ENCODE measurements at regions not wholly inside any gene's neighbourhood (a gene's known extent, or its start where the extent isn't known, plus 50 kb on each side); places are given as distances from the start of the nearest gene placed in this dataset.
A peak's percentile ranks its signal among the peaks of the same experiment; 100 is the strongest.

GRCh38 chr6:119881416-119881815 lies 531.9 kb upstream of the MAN1A1 start:
- DNase-seq (ENCODE audit: low read depth): peak; percentile 64

- DNase-seq (ENCODE audit: low read depth): peak; percentile 62
Measured at GRCh38 chr6:119880840-119881239, 531.3 kb upstream of the MAN1A1 start.

DNA sequence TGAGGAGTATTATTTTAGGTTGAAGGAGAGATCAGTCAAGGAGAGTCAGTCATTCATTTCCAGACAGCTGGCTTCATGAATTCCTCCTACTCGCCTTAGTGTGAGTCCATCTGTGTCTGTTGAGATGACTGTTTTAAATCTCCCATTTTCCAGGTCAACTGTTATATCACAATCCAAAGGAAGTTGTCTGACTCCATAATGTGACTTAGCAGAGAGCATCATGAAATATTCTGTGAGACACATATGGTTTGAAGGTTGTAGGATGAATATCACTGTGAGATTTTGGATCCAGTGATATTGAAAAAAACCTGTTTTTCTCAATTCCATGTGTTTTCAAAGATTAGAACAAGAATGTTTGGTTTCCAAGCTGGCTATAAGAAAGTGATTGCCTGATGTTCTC lies 530.2 kb upstream of the MAN1A1 start:
- DNase-seq (ENCODE audit: low read depth): no peak

GRCh38 chr6:119874381-119874780 lies 524.8 kb upstream of the MAN1A1 start:
- DNase-seq (ENCODE audit: low read depth): no peak

GRCh38 chr6:119873107-119873506 lies 523.5 kb upstream of the MAN1A1 start:
- no peak for DNase-seq (ENCODE audit: low read depth)

GRCh38 chr6:119871520-119871919 lies 522.0 kb upstream of the MAN1A1 start:
- no peak for DNase-seq (ENCODE audit: low read depth)

DNA sequence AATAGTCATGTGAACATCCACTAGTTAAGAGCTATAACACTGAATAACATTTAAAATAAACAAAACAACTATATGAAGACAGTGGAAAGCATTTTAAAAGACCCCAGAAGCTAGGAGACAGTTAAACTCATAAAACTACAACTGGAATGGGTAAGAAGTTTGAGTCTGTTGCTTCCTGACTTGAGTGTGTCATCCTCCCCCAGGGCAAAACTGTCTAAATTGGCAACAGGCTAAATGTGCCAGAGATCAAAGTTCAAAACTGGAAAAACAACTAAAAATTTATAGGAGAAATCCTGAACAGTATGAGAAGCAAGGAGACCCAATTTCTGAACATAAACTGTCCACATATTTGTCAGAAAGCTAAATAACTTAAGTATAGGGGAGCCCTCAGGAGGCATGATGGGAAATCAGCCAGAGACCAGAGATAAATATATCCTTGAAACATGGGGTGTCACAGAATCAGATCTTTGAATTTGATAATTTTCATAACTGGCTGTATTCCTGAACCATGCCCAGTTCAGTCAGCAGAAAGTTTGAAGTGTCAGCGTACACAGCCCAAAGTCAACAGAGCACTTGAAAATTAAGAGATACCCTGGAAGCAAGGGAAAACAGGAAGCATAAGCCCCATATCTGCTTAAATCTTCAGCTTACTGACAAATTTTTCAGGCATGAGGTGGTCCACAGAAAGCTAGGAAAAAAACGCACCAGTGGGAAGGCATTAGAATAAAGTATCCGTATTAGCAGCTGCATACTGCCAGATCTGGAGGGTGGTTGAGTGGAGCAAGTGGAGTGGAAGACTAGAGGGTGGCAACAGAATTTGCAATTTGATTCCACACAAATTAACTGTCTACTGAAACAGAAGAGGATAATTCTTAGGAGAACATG lies 516.1 kb upstream of the MAN1A1 start:
- DNase-seq (ENCODE audit: low read depth): no peak

GRCh38 chr6:119862719-119863118 lies 513.2 kb upstream of the MAN1A1 start:
- no peak for DNase-seq (ENCODE audit: low read depth)

GRCh38 chr6:119858901-119859300 lies 509.3 kb upstream of the MAN1A1 start:
- peak; percentile 17 for DNase-seq (ENCODE audit: low read depth)

DNA sequence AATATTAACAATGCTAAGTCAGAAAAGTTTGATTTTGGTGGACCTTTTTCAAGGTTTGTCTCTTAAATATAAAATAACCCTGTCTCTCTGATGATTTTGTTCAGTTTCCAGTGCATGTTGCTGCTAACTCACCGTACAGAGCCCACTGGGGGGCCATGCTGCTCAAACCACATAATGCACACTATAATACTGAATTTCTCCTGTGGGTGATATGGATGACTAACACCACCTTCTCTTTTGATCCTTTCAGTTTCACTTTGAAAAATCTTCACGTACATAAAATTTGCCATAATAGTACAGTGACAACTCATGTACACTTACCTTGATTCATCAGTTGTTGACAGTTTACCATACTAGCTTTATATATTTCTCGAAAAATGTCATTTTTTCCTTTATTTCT lies 506.6 kb upstream of the MAN1A1 start:
- DNase-seq (ENCODE audit: low read depth): no peak

GRCh38 chr6:119848696-119849095 lies 499.1 kb upstream of the MAN1A1 start:
- no peak for DNase-seq (ENCODE audit: low read depth)

DNA sequence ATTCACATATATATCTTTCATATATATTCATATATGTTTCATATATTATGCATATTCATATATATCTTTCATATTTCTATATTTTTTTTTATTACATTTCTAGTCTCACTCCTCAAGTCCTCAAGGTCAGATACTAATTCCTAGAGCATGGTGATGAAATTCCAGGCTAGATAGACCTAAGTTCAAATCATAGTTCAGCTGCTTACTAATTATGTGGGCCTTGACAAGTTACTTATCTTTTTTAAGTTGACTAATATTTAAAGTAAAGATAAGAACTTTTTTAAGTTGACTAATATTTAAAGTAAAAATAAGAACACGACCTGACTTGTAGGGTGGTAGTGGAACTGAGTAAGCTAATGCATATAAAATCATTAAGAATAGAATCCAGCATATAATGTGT lies 495.6 kb upstream of the MAN1A1 start:
- DNase-seq (ENCODE audit: low read depth): no peak

DNA sequence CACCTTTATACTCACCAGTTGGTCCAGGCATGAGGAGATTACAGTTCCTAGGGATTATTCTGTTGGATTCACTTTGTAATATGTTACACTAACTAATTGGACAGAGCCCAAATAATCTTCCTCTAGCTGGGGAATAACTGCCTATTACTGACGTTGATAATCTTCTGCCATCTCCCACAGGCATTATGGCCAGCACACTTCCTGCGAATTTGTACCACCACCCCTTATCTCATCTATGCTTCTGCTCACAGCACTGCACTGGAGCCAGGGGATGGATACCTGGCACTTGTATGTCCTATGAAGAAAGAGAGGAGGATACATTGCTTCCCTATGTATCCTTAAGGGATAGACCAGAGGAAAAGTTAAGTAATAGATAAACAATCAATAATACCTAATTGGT lies 494.8 kb upstream of the MAN1A1 start:
- DNase-seq (ENCODE audit: low read depth): no peak

DNA sequence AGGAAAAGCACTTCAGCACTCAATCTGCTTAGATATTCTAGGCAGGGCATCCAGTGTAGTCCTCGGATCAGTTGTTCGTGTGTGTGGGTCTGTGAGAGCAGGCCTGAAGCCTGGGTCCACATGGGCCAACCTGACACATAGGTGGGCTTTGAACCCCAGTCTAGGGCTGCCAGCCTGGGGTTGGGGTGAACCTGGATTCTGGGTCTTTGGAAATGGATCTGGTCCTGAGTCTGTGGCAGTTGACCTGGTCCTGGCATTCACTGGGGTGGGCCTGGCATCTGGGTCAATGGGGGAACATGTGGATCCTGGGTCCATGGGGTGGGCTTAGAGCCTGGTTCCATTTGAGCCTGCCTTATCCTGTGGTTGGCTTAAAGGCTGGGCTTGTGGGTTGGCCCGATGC lies 492.6 kb upstream of the MAN1A1 start:
- no peak for DNase-seq (ENCODE audit: low read depth)

DNA sequence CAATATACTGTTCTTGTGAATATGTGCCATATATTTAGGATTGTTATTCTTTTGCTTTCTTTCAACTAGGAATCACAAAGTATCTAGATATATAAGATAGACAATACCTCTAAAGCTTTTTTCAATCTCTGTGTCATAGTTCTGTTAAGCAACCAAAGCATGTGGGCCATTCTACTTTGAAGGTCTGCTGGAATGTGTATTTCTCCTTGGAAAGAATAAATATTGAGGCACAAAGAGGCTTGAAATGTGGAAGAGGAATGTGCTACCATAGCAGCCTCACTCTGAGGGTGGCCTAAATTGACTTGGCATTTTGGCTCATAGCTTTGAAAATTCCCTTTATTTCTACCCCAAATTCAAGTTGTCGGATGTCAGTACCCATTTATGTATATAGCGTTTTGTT lies 488.5 kb upstream of the MAN1A1 start:
- DNase-seq (ENCODE audit: low read depth): no peak

- no peak for DNase-seq (ENCODE audit: low read depth)
Measured at GRCh38 chr6:119834418-119834817, 484.9 kb upstream of the MAN1A1 start.

DNA sequence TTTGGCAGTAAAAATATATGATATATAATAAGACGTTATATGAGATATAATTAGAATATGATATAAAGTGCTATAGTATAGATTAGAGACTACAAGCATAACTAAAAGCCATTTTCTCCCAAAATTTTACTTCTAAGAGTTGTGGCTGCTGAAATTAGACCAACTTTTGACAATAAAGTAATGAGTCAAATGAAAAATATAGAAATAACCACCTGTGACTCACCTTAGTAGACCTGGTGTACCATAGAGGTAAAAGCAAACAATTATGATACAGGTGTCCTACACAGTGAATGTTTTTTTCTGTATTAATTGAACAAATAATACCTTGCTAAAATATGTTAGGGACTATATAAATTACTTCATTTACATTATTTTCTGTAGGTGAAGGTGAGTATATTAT lies 482.9 kb upstream of the MAN1A1 start:
- no peak for DNase-seq (ENCODE audit: low read depth)

DNA sequence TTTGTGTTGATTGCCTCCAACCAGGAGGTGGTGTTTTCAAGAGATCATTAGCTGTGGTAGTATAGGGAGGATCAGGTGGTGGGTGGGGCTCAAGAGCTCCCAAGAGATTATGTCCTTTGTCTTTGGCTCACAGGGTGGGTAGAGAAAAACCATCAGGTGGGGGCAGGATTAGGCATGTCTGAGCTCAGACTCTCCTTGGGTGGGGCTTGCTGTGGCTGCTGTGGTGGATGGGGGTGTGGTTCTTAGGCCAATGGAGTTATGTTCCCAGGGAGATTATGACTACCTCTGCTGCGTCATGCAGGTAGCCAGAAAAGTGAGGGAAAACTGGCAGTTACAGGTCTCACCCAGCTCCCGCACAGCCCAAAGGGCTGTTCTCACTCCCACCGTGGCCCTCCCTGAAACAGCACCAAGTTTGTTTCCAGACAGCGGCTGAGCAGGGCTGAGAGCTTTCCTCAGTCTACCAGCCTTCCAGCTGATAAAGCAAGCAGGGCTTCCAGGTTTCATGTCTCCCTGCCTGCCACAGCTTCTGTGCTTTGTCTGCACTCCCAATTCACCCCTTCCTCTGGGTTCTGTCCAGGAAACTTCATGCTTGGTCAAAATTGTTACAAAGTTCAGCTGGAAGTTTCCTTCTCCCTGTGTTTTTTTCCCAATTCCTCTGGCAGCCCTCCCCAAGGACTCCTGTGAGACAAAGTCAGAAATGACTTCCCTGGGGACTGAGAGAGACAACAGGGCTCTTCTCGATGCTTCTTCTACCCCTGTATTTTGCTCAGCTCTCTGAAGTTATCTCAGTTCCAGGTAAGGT lies 481.1 kb upstream of the MAN1A1 start:
- no peak for DNase-seq (ENCODE audit: low read depth)

DNA sequence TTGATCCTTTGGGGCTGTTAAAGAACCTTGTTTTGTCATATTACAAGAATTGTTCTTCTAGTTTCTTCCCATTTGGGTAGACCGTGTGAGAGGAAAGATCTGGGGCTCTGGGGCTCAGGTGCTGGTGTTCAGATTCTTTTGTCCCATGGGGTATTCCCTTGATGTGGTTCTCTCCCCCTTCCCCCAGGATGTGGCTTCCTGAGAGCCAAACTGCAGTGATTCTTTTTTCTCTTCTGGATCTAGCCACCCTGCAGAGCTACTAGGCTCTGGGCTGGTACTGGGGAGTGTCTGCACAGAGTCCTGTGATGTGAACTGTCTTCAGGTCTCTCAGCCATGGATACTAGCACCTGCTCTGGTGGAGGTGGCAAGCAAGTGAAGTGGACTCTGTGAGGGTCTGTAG lies 480.5 kb upstream of the MAN1A1 start:
- no peak for DNase-seq (ENCODE audit: low read depth)

GRCh38 chr6:119829499-119829898 lies 479.9 kb upstream of the MAN1A1 start:
- peak; percentile 9 for DNase-seq (ENCODE audit: low read depth)

GRCh38 chr6:119829006-119829405 lies 479.4 kb upstream of the MAN1A1 start:
- no peak for DNase-seq (ENCODE audit: low read depth)

DNA sequence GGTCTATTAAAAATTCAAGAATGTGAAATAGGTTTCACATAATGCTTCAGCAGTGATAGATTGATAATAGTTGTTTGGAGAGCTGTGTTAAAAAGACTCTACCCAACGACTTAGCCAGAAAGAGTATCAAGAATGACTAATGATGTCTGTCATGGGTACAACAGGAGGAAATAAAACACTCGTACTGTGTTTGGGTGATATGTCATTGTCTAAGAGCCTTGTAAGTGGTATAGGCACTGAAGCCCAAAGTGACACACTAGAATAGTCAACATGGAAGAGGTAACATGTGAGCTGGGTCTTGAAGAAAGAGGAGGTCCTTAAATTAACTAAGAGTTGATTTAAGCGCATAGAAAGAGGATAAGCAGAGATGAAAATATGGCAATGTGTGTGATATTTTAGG lies 471.8 kb upstream of the MAN1A1 start:
- no peak for DNase-seq (ENCODE audit: low read depth)

- no peak for DNase-seq (ENCODE audit: low read depth)
Measured at GRCh38 chr6:119818876-119819275, 469.3 kb upstream of the MAN1A1 start.
